ENCODE measurements at regions not wholly inside any gene's neighbourhood (a gene's known extent, or its start where the extent isn't known, plus 50 kb on each side); places are given as distances from the start of the nearest gene placed in this dataset.
"Not testable (repeated sequence)": the region's sequence is repeated elsewhere in the genome, so short reads cannot be mapped to it uniquely, and the experiment has no call there.

- H3K36me3 ChIP-seq = no peaks in the 10 kb centered on the region
- DNase-seq = no peak
- WGBS, 2 donors = 75 to 81% methylated on average over 5 of the region's 5 CpGs
Measured at GRCh38 chr3:157586293-157586692, 83.1 kb upstream of the VEPH1 start.

GRCh38 chr3:157585386-157585785 lies 82.2 kb upstream of the VEPH1 start:
- H3K9me3 ChIP-seq = no peaks in the 10 kb centered on the region
- H3K27me3 ChIP-seq = no peaks in the 10 kb centered on the region
- H3K27ac ChIP-seq = no peak overlapping the region
- no peaks in the 10 kb centered on the region for H3K4me1 ChIP-seq
- H3K36me3 ChIP-seq = no peaks in the 10 kb centered on the region
- no peak overlapping the region for H3K4me3 ChIP-seq
- no peak for DNase-seq
- TF ChIP-seq CTCF (IDR thresholded peaks at IDR 0.05) (no peak), POLR2A (IDR thresholded peaks at IDR 0.05) (no peak), POLR2AphosphoS5 (IDR thresholded peaks at IDR 0.05) (no peak), EP300 (IDR thresholded peaks at IDR 0.05) (no peak)
- 64 to 89% methylated on average over 12 of the region's 12 CpGs for WGBS, 2 donors
- intact Hi-C loops (cut with DNase I) = no loop called here

More at GRCh38 chr3:157586293-157586692, 83.1 kb upstream of the VEPH1 start:
- Histone ChIP-seq H3K27me3 (no peaks in the 10 kb centered on the region), H3K27ac (no peak overlapping the region), H3K4me1 (no peaks in the 10 kb centered on the region), H3K4me3 (no peak overlapping the region), H3K9me3 (no peaks in the 10 kb centered on the region)
- TF ChIP-seq EP300 (IDR thresholded peaks at IDR 0.05) = no peak
- no peak for TF ChIP-seq POLR2AphosphoS5 (IDR thresholded peaks at IDR 0.05)
- TF ChIP-seq POLR2A (IDR thresholded peaks at IDR 0.05) = no peak
- no peak for TF ChIP-seq CTCF (IDR thresholded peaks at IDR 0.05)
- intact Hi-C loops (cut with DNase I) = no loop called here

GRCh38 chr3:157582637-157582973 lies 79.4 kb upstream of the VEPH1 start:
- Histone ChIP-seq H3K36me3 (no peaks in the 10 kb centered on the region), H3K4me3 (no peak overlapping the region), H3K9me3 (no peaks in the 10 kb centered on the region), H3K4me1 (no peaks in the 10 kb centered on the region), H3K27ac (no peak overlapping the region), H3K27me3 (no peaks in the 10 kb centered on the region)
- TF ChIP-seq CTCF (IDR thresholded peaks at IDR 0.05) (no peak), POLR2A (IDR thresholded peaks at IDR 0.05) (no peak), POLR2AphosphoS5 (IDR thresholded peaks at IDR 0.05) (no peak), EP300 (IDR thresholded peaks at IDR 0.05) (no peak)
- intact Hi-C loops (cut with DNase I) = no loop called here
- WGBS, 2 donors = 91% methylated on average over 3 of the region's 3 CpGs
- DNase-seq = no peak

GRCh38 chr3:157581956-157582636 lies 78.9 kb upstream of the VEPH1 start:
- not testable (repeated sequence) for H3K36me3 ChIP-seq, H3K27me3 ChIP-seq

GRCh38 chr3:157581371-157581770 lies 78.2 kb upstream of the VEPH1 start:
- Histone ChIP-seq H3K9me3 (no peaks in the 10 kb centered on the region), H3K27ac (no peak overlapping the region), H3K4me1 (no peaks in the 10 kb centered on the region), H3K27me3 (no peaks in the 10 kb centered on the region), H3K36me3 (no peaks in the 10 kb centered on the region), H3K4me3 (no peak overlapping the region)
- 68 to 74% methylated on average over 5 of the region's 5 CpGs for WGBS, 2 donors
- DNase-seq = no peak
- intact Hi-C loops (cut with DNase I) = no loop called here
- TF ChIP-seq CTCF (IDR thresholded peaks at IDR 0.05) (no peak), POLR2A (IDR thresholded peaks at IDR 0.05) (no peak), EP300 (IDR thresholded peaks at IDR 0.05) (no peak), POLR2AphosphoS5 (IDR thresholded peaks at IDR 0.05) (no peak)

More at GRCh38 chr3:157581956-157582636, 78.9 kb upstream of the VEPH1 start:
- 78 to 84% methylated on average over 13 of the region's 13 CpGs for WGBS, 2 donors
- DNase-seq; H3K4me3 ChIP-seq; H3K9me3 ChIP-seq; H3K27ac ChIP-seq; H3K4me1 ChIP-seq; intact Hi-C loops (cut with DNase I): not testable (repeated sequence)

All from sigmoid colon (tissue), 6 donors.